ENCODE measurements at regions not wholly inside any gene's neighbourhood (a gene's known extent, or its start where the extent isn't known, plus 50 kb on each side); places are given as distances from the start of the nearest gene placed in this dataset.

GRCh38 chr3:66693461-66694031 is 192.7 kb upstream of the LRIG1 start:
- no peak for TF ChIP-seq EZH2phosphoT487 (IDR thresholded peaks at IDR 0.05; ENCODE audit: borderline replicate concordance, low read depth, low read length)
- TF ChIP-seq CTCF (conservative IDR thresholded peaks at IDR 0.05; ENCODE audit: low read length), result no peak
